ENCODE measurements at regions not wholly inside any gene's neighbourhood (a gene's known extent, or its start where the extent isn't known, plus 50 kb on each side); places are given as distances from the start of the nearest gene placed in this dataset.
"Not testable (repeated sequence)": the region's sequence is repeated elsewhere in the genome, so short reads cannot be mapped to it uniquely, and the experiment has no call there.

- DNase-seq = peak; percentile 17
- ATAC-seq (ENCODE audit: poor library complexity) = no peak
- intact Hi-C loops (cut with DNase I) = no loop called here
These were observed 543.2 kb upstream of the CCDC179 start for GRCh38 chr11:23403210-23404185.

GRCh38 chr11:23404225-23405160 lies 544.2 kb upstream of the CCDC179 start:
- intact Hi-C loops (cut with DNase I) = no loop called here

GRCh38 chr11:23405350-23405937 lies 545.2 kb upstream of the CCDC179 start:
- DNase-seq (peak; percentile 29), ATAC-seq (ENCODE audit: poor library complexity) (no peak)
- intact Hi-C loops (cut with DNase I) = no loop called here

More at GRCh38 chr11:23404225-23405160, 544.2 kb upstream of the CCDC179 start:
- ATAC-seq (ENCODE audit: poor library complexity) = no peak
- DNase-seq = peak; percentile 18

GRCh38 chr11:23406131-23406819 lies 546.0 kb upstream of the CCDC179 start:
- peak; percentile 26 for DNase-seq
- intact Hi-C loops (cut with DNase I) = no loop called here
- no peak for ATAC-seq (ENCODE audit: poor library complexity)

- DNase-seq (no peak), ATAC-seq (ENCODE audit: poor library complexity) (no peak)
- intact Hi-C loops (cut with DNase I) = no loop called here
These were observed 552.8 kb upstream of the CCDC179 start for GRCh38 chr11:23413057-23413456.

GRCh38 chr11:23423104-23423503 lies 562.8 kb upstream of the CCDC179 start:
- ATAC-seq (ENCODE audit: poor library complexity) (no peak), DNase-seq (no peak)
- intact Hi-C loops (cut with DNase I) = no loop called here

- intact Hi-C loops (cut with DNase I) = no loop called here
- DNase-seq (no peak), ATAC-seq (ENCODE audit: poor library complexity) (no peak)
These were observed 563.4 kb upstream of the CCDC179 start for GRCh38 chr11:23423656-23424055.

- intact Hi-C loops (cut with DNase I) = no loop called here
These were observed 565.1 kb upstream of the CCDC179 start for GRCh38 chr11:23425381-23425780.

GRCh38 chr11:23429569-23429968 lies 569.3 kb upstream of the CCDC179 start:
- no peak for ATAC-seq (ENCODE audit: poor library complexity)
- intact Hi-C loops (cut with DNase I) = no loop called here
- no peak for DNase-seq

More at GRCh38 chr11:23425381-23425780, 565.1 kb upstream of the CCDC179 start:
- ATAC-seq (ENCODE audit: poor library complexity) (no peak), DNase-seq (no peak)

- ATAC-seq (ENCODE audit: poor library complexity) (no peak), DNase-seq (no peak)
- intact Hi-C loops (cut with DNase I) = no loop called here
These were observed 593.2 kb upstream of the CCDC179 start for GRCh38 chr11:23453522-23453921.

GRCh38 chr11:23455321-23455891 lies 595.1 kb upstream of the CCDC179 start:
- DNase-seq (no peak), ATAC-seq (ENCODE audit: poor library complexity) (no peak)
- intact Hi-C loops (cut with DNase I) = no loop called here

- DNase-seq (no peak), ATAC-seq (ENCODE audit: poor library complexity) (no peak)
- intact Hi-C loops (cut with DNase I) = no loop called here
These were observed 597.4 kb upstream of the CCDC179 start for GRCh38 chr11:23457641-23458040.

GRCh38 chr11:23471878-23472277 lies 611.6 kb upstream of the CCDC179 start:
- DNase-seq (no peak), ATAC-seq (ENCODE audit: poor library complexity) (no peak)
- intact Hi-C loops (cut with DNase I) = no loop called here

- intact Hi-C loops (cut with DNase I) = no loop called here
- ATAC-seq (ENCODE audit: poor library complexity) = no peak
- no peak for DNase-seq
These were observed 613.5 kb upstream of the CCDC179 start for GRCh38 chr11:23473782-23474181.

GRCh38 chr11:23480736-23481135 lies 620.5 kb upstream of the CCDC179 start:
- no peak for ATAC-seq (ENCODE audit: poor library complexity)
- intact Hi-C loops (cut with DNase I) = no loop called here
- no peak for DNase-seq

GRCh38 chr11:23484146-23484545 lies 623.9 kb upstream of the CCDC179 start:
- DNase-seq; ATAC-seq (ENCODE audit: poor library complexity); intact Hi-C loops (cut with DNase I): not testable (repeated sequence)

GRCh38 chr11:23484618-23485017 lies 624.3 kb upstream of the CCDC179 start:
- intact Hi-C loops (cut with DNase I); DNase-seq; ATAC-seq (ENCODE audit: poor library complexity): not testable (repeated sequence)

All from Right ventricle myocardium superior (tissue), 1 donor.